ENCODE measurements at regions not wholly inside any gene's neighbourhood (a gene's known extent, or its start where the extent isn't known, plus 50 kb on each side); places are given as distances from the start of the nearest gene placed in this dataset.

GRCh38 chr11:7871056-7871455, 60.0 kb downstream of the OR10A6 start (continued):
- TF ChIP-seq CHD7 (IDR thresholded peaks at IDR 0.05; ENCODE audit: insufficient replicate concordance, low read length) = no peak
- no peak for TF ChIP-seq RFX5 (IDR thresholded peaks at IDR 0.05; ENCODE audit: borderline replicate concordance, low read depth, low read length)
- TF ChIP-seq ATF3 (IDR thresholded peaks at IDR 0.05; ENCODE audit: insufficient read depth, low read depth, low read length) = no peak

Data from H1 (cell line).